Activated B cell treated with CpG ODN at 0.5 μM for 24 hours (primary cell): ENCODE measurements at regions not wholly inside any gene's neighbourhood (a gene's known extent, or its start where the extent isn't known, plus 50 kb on each side); places are given as distances from the start of the nearest gene placed in this dataset.
"Not testable (repeated sequence)": the region's sequence is repeated elsewhere in the genome, so short reads cannot be mapped to it uniquely, and the experiment has no call there.

Experiments
- ATAC-seq: fragments of 200-7000 bp; cut with Tn5 transposase; one replicate; pipeline ENCODE4 v1.10.0; 2021; ENCODE audit warnings: low read depth, mild to moderate bottlenecking, moderate library complexity
- CTCF ChIA-PET: fragments of 350-600 bp; sonication (Branson Sonifier 250); formaldehyde crosslinking; loops from one replicate; lab custom pipeline; 2021; ENCODE audit warnings: antibody characterized with exemption; lab: Charles Lee
- POLR2A ChIA-PET: fragments of 350-600 bp; sonication (Branson Sonifier 250); formaldehyde crosslinking; loops from one replicate; lab custom pipeline; 2021; ENCODE audit warnings: antibody characterized with exemption; lab: Charles Lee
- DNase-seq: peaks from one replicate; pipeline ENCODE4 v3.0.0; 2022
- H3K27ac Mint-ChIP-seq: one replicate; pipeline ENCODE4 v1.8.0; 2020; ENCODE audit warnings: mixed read lengths
- H3K27me3 Mint-ChIP-seq: one replicate; pipeline ENCODE4 v1.8.0; 2021; ENCODE audit warnings: mixed read lengths
- H3K36me3 Mint-ChIP-seq: one replicate; pipeline ENCODE4 v1.8.0; 2021; ENCODE audit warnings: low read depth, mixed read lengths
- H3K4me1 Mint-ChIP-seq: one replicate; pipeline ENCODE4 v1.8.0; 2021; ENCODE audit warnings: mixed read lengths
- H3K4me3 Mint-ChIP-seq: one replicate; pipeline ENCODE4 v1.8.0; 2020; ENCODE audit warnings: mild to moderate bottlenecking, mixed read lengths
- H3K9me3 Mint-ChIP-seq: one replicate; pipeline ENCODE4 v1.8.0; 2020; ENCODE audit warnings: mixed read lengths
- intact Hi-C: fragments of 100-400 bp; cut with micrococcal nuclease; formaldehyde crosslinking; loops from one replicate; pipeline ENCODE4 v1.15.1; 2024
- TF ChIP-seq, protein P1 (sequence below): fragments of 200-600 bp; IDR thresholded peaks from one replicate; pipeline ENCODE4 v1.8.0; 2022; ENCODE audit warnings: antibody characterized with exemption, mild to moderate bottlenecking

DNA sequence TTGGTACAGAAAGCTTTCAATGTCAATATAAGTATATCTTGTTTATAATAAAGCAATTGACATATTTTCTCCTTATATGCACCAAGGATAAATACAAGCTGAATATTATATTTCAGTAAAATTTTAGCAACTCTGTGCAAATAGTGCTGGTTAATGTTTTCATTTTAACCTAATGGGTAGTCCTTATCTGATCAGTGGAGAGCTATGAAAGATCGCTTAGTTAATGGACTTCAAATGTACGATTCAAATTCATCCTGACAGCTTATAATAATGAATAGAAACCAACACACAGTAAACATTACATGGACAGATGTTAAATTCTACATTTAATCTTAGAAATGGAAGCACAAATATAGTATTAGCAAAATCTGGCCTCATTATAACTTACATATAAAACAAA lies 1495.2 kb upstream of the C9orf72 start:
- intact Hi-C loops: no loop called here
- Mint-ChIP-seq H3K4me1 (no peaks in the 10 kb centered on the region), H3K36me3 (no peaks in the 10 kb centered on the region), H3K27ac (no peak overlapping the region), H3K4me3 (no peak overlapping the region), H3K27me3 (no peaks in the 10 kb centered on the region), H3K9me3 (no peaks in the 10 kb centered on the region)
- DNase-seq (no peak), ATAC-seq (no peak)
- ChIA-PET CTCF (no interaction called here), POLR2A (no interaction called here)
- TF ChIP-seq, protein P1, sequence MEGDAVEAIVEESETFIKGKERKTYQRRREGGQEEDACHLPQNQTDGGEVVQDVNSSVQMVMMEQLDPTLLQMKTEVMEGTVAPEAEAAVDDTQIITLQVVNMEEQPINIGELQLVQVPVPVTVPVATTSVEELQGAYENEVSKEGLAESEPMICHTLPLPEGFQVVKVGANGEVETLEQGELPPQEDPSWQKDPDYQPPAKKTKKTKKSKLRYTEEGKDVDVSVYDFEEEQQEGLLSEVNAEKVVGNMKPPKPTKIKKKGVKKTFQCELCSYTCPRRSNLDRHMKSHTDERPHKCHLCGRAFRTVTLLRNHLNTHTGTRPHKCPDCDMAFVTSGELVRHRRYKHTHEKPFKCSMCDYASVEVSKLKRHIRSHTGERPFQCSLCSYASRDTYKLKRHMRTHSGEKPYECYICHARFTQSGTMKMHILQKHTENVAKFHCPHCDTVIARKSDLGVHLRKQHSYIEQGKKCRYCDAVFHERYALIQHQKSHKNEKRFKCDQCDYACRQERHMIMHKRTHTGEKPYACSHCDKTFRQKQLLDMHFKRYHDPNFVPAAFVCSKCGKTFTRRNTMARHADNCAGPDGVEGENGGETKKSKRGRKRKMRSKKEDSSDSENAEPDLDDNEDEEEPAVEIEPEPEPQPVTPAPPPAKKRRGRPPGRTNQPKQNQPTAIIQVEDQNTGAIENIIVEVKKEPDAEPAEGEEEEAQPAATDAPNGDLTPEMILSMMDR: no peak

DNA sequence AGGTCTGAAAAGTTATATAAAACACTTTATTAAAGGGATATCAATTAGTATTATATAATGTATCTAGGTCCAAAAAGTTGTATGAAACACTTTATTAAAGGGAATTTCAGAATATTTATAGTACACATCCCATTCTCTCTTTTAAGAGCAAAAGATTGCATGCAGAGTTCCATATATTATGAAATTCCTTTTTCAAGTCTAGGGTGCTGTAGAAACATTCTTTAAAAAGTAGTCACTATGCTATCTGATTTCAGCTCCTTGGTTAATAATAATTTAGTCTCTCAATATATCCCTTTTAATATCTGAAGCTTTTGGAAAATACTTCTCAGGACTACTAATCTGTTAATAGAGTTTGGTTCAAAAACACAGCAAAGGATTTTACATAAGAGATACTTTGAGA lies 1496.1 kb upstream of the C9orf72 start:
- intact Hi-C loops: no loop called here

DNA sequence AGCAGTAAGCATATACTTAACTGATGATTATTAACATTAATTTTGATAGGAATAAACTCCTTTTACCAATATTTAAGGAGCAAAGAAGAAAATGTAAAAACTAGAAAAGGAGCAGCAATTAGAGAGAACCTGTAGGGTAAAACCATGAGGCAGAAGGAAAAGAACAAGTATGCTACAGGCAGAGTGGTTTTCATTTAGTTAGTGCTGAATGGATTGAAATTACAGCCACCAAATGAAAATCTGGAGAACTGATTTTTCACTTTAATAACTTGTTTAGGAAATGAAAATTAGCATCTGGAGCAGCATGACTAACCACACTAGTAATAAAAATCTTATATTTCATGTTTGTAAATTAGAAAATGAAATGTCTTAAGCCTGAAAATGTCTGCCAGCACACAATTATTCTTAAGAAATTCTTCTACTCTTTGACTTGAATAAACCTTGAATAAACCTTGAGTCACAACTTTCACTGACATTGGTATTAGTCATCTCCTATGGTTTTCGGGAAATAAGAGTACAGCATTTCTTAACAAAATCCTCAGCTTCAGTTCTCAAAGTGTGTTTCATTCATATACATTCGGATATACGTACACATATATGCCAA lies 1504.9 kb upstream of the C9orf72 start:
- TF ChIP-seq, protein P1: no peak
- Mint-ChIP-seq H3K4me1 (no peaks in the 10 kb centered on the region), H3K27ac (no peak overlapping the region), H3K4me3 (no peak overlapping the region), H3K9me3 (peaks cover 4% of the 10 kb centered on the region), H3K27me3 (no peaks in the 10 kb centered on the region), H3K36me3 (no peaks in the 10 kb centered on the region)
- intact Hi-C loops: no loop called here
- DNase-seq: no peak
- POLR2A ChIA-PET: no interaction called here
- CTCF ChIA-PET: no interaction called here
- no peak for ATAC-seq

More for the DNA sequence above, 1496.1 kb upstream of the C9orf72 start:
- TF ChIP-seq, protein P1: no peak
- POLR2A ChIA-PET: no interaction called here
- H3K27me3 Mint-ChIP-seq: no peaks in the 10 kb centered on the region
- CTCF ChIA-PET: no interaction called here
- H3K27ac Mint-ChIP-seq: no peak overlapping the region
- DNase-seq (no peak), ATAC-seq (no peak)
- H3K4me3 Mint-ChIP-seq: no peak overlapping the region
- no peaks in the 10 kb centered on the region for H3K36me3 Mint-ChIP-seq
- H3K9me3 Mint-ChIP-seq: no peaks in the 10 kb centered on the region
- no peaks in the 10 kb centered on the region for H3K4me1 Mint-ChIP-seq

DNA sequence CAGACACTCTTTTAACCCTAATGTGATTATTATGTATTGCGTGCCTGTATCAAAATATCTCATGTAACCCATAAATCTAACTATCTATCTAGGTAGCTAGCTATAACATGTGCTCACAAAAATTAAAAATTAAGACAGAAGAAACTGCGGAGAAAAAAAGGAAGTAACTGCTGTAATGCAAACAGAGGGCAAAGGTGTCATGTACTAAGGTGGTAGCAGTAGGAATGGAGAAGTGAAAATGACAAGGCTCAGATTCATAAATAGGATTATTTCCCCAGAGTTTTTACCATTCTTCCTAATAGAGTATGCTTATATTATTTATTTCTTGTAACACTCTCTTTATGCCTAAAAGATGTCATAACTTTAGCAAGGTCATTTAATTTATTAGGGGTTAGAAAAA lies 1527.5 kb upstream of the C9orf72 start:
- ChIA-PET POLR2A (no interaction called here), CTCF (no interaction called here)
- H3K4me1 Mint-ChIP-seq: no peaks in the 10 kb centered on the region
- no peaks in the 10 kb centered on the region for H3K27me3 Mint-ChIP-seq
- no peak for ATAC-seq
- no peak for DNase-seq
- no peaks in the 10 kb centered on the region for H3K36me3 Mint-ChIP-seq
- peaks cover 10% of the 10 kb centered on the region for H3K9me3 Mint-ChIP-seq
- no peak overlapping the region for H3K4me3 Mint-ChIP-seq
- intact Hi-C loops: no loop called here
- TF ChIP-seq, protein P1: no peak
- no peak overlapping the region for H3K27ac Mint-ChIP-seq

DNA sequence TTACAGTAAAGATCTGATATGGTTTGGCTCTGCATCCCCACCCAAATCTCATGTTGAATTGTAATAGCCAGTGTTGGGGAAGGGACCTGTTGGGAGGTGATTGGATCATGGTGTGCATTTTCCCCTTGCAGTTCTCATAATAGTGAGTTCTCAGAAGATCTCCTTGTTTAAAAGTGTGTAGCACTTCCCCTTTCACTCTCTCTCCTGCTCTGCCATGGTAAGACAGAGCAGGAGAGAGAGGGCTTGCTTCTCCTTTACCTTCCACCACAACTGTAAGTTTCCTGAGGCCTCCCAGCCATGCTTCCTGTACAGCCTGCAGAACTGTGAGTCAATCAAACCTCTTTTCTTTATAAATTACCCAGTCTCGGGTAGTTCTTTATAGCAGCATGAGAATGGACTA lies 1530.9 kb upstream of the C9orf72 start:
- peaks cover 12% of the 10 kb centered on the region for H3K9me3 Mint-ChIP-seq
- H3K4me3 Mint-ChIP-seq, H3K4me1 Mint-ChIP-seq, POLR2A ChIA-PET, H3K27ac Mint-ChIP-seq, H3K36me3 Mint-ChIP-seq, H3K27me3 Mint-ChIP-seq, CTCF ChIA-PET, DNase-seq, ATAC-seq, intact Hi-C loops: not testable (repeated sequence)

DNA sequence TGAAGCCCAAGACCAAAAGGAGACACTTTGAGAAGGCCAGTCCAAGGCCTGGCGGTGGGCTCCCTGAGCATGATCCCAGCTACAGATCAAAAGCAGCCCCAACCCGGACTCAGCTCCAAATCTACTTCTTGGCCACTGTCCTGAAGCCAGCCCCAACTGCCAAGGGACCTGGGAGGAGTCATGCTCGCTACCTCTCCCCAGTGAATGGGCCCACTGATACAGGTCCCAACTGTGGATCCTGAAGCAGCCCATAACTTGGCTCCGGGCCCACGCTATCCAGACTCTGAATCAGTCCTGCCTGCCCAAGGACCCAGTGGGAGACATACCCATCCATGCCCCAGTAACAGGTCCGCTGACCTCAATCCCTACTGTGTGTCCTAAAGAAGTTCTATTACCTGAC lies 1545.3 kb upstream of the C9orf72 start:
- Mint-ChIP-seq H3K27me3 (no peaks in the 10 kb centered on the region), H3K4me3 (no peak overlapping the region), H3K36me3 (no peaks in the 10 kb centered on the region), H3K27ac (no peak overlapping the region), H3K9me3 (no peaks in the 10 kb centered on the region), H3K4me1 (no peaks in the 10 kb centered on the region)
- no peak for DNase-seq
- ATAC-seq: no peak
- ChIA-PET POLR2A (no interaction called here), CTCF (no interaction called here)
- intact Hi-C loops: no loop called here
- TF ChIP-seq, protein P1: no peak
